Right renal cortex interstitium (tissue), 3 donors: ENCODE measurements at regions not wholly inside any gene's neighbourhood (a gene's known extent, or its start where the extent isn't known, plus 50 kb on each side); places are given as distances from the start of the nearest gene placed in this dataset.
"Not testable (repeated sequence)": the region's sequence is repeated elsewhere in the genome, so short reads cannot be mapped to it uniquely, and the experiment has no call there.

Experiments used
- DNase-seq, 3 donors: peaks; one replicate each; pipeline ENCODE4 v3.0.0-alpha.2; 2013; ENCODE audit warnings: low read depth in 3 of 3, low spot score in 2 of 3

GRCh38 chr10:84626397-84627087, 298.2 kb downstream of the CCSER2 start:
- DNase-seq: no peak

GRCh38 chr10:84632866-84633265, 304.5 kb downstream of the CCSER2 start:
- no peak for DNase-seq

GRCh38 chr10:84634636-84635035, 306.2 kb downstream of the CCSER2 start:
- DNase-seq: no peak

GRCh38 chr10:84650628-84651027, 322.2 kb downstream of the CCSER2 start:
- not testable (repeated sequence) for DNase-seq

- no peak for DNase-seq
Measured at GRCh38 chr10:84654671-84655070, 326.3 kb downstream of the CCSER2 start.

- no peak for DNase-seq
Measured at GRCh38 chr10:84659027-84659426, 330.6 kb downstream of the CCSER2 start.

GRCh38 chr10:84659497-84660439, 331.4 kb downstream of the CCSER2 start:
- DNase-seq: no peak

GRCh38 chr10:84660450-84661159, 332.2 kb downstream of the CCSER2 start:
- no peak for DNase-seq

- no peak for DNase-seq
Measured at GRCh38 chr10:84665211-84665610, 336.8 kb downstream of the CCSER2 start.

- no peak for DNase-seq
Measured at GRCh38 chr10:84665883-84666463, 337.6 kb downstream of the CCSER2 start.

- DNase-seq: no peak
Measured at GRCh38 chr10:84668186-84668763, 339.9 kb downstream of the CCSER2 start.

GRCh38 chr10:84675060-84675459, 346.7 kb downstream of the CCSER2 start:
- no peak for DNase-seq

- no peak for DNase-seq
Measured at GRCh38 chr10:84676536-84676935, 348.1 kb downstream of the CCSER2 start.

GRCh38 chr10:84681781-84682180, 353.4 kb downstream of the CCSER2 start:
- DNase-seq: no peak

- no peak for DNase-seq
Measured at GRCh38 chr10:84683550-84683949, 355.2 kb downstream of the CCSER2 start.

- DNase-seq: no peak
Measured at GRCh38 chr10:84683980-84684740, 355.8 kb downstream of the CCSER2 start.

GRCh38 chr10:84685047-84685660, 356.8 kb downstream of the CCSER2 start:
- DNase-seq: no peak

- no peak for DNase-seq
Measured at GRCh38 chr10:84693006-84693405, 364.6 kb downstream of the CCSER2 start.

- no peak for DNase-seq
Measured at GRCh38 chr10:84695902-84696301, 367.5 kb downstream of the CCSER2 start.
